GM21390 (cell line): ENCODE measurements at regions not wholly inside any gene's neighbourhood (a gene's known extent, or its start where the extent isn't known, plus 50 kb on each side); places are given as distances from the start of the nearest gene placed in this dataset.

Experiments
- ATAC-seq: cut with Tn5 transposase; IDR thresholded peaks from one replicate; pipeline ENCODE4 v1.9.1; 2021; ENCODE audit not compliant: unreplicated experiment

GRCh38 chr2:237264480-237265219 lies 149.3 kb downstream of the COL6A3 start:
- no peak for ATAC-seq

GRCh38 chr2:237268004-237268708 lies 145.8 kb downstream of the COL6A3 start:
- ATAC-seq, result no peak

- no peak for ATAC-seq
Observed at GRCh38 chr2:237269138-237269875, 144.7 kb downstream of the COL6A3 start.

- no peak for ATAC-seq
Observed at GRCh38 chr2:237270520-237270919, 143.4 kb downstream of the COL6A3 start.

GRCh38 chr2:237271698-237272652 lies 142.0 kb downstream of the COL6A3 start:
- no peak for ATAC-seq
